Muscle of back (tissue), 3 donors: ENCODE measurements at regions not wholly inside any gene's neighbourhood (a gene's known extent, or its start where the extent isn't known, plus 50 kb on each side); places are given as distances from the start of the nearest gene placed in this dataset.

Experiments
- DNase-seq, 3 donors: peaks; one replicate each; pipeline versions ENCODE4 v3.0.0 to v3.0.0-alpha.2; 2013

GRCh38 chr12:63250486-63250885 lies 99.5 kb upstream of the AVPR1A start:
- no peak for DNase-seq

DNA sequence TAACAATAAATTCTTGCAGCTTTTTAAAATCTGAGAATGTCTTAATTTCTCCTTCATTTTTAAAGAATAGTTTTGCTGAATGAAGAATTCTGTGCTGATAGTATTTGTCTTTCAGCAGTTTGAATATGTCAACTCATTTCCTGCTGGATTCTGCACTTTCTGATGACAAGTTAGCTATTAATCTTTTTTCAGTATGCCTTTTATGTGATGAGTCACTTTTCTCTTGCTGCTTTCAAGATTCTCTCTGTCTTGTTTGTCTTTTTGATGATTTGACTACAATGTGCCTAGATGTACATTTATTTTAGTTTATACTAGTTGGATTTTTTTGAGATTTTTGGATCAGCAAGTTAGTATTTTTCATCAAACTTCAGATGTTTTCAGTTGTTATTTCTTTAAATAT lies 87.9 kb upstream of the AVPR1A start:
- no peak for DNase-seq

DNA sequence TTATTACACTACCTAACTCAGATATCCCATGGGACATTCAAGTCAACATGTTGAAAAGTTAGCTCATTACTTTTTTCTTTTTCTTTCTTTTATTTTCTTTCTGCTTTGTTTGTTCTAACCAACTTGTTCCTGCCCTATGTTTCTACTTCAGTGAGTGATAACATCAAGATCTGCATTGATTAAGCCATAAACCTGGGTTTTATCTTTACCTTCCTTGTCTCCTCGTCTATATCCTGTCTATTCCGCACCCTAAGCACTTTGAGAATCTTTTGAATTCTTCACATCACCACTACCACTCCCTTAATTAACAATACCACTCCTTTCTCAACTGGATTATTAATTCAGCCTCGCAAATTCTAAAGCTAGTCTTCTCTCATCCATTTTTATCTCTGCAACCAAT lies 81.9 kb upstream of the AVPR1A start:
- no peak for DNase-seq

DNA sequence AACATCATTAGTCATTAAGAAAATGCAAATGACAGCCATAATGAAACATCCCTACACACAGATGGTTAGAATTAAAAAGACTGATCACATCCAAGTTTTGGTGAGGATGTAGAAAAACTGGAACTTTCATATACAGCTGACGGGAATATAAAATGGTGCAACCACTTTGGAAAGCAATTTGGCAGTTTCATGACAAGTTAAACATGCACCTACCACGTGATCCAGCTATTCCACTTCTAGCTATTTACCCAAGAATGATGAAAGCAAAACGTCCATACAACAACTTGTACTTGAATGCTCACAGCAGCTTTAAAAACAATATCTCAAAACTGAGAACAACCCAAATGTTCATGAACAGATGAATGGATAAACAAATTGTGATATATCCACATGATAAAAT lies 77.9 kb upstream of the AVPR1A start:
- DNase-seq: no peak

DNA sequence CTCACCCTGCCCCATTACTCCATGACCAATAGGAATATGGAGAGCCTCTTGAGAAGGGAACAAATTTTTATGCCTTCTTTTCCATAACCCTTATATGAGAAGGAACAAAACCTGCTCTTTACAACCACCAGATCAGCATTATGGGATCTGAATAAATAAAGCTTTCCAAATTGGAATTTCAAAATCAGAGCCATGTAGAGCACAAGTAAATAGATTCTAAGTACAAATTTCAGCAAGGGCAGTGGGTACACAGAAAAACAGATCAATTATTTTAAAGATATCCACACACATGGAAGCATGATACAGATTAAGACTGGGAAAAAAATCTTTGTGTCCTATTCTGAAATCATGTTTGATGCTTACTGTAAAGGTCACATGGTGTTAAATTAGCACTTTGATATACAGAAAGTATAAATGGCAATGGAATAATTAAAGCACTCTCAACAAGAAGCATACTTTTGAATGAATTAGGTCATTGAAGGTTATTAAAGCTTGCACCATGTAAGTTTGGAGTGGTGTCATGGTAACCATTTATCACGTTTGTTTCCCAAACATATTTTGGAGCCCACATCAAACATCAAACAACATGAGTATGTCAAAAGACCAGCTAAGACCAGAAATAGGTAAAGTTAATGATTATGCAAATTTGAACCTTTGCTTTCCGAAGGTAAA lies 75.9 kb upstream of the AVPR1A start:
- no peak for DNase-seq

- no peak for DNase-seq
Observed at GRCh38 chr12:63224396-63224795, 73.4 kb upstream of the AVPR1A start.

- DNase-seq: no peak
Observed at GRCh38 chr12:63223128-63223527, 72.1 kb upstream of the AVPR1A start.

DNA sequence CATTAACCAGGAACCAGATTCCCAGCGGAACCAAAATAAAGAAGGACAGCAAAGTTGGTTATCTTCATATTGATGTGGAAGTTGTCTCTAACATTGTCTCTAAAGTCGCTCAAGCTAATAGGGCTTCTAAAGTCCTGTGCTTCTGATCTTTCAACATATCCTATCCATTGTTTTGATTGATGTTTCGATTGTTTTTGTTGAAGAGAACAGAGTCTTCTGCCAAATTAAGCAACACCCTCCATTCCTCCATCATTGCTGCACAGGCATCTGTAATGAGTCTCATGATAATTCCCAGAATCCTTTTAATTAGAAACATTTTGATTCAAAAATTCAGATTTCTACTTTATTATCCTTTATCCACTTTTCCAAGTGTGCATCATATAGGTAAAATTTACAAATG lies 71.6 kb upstream of the AVPR1A start:
- no peak for DNase-seq

DNA sequence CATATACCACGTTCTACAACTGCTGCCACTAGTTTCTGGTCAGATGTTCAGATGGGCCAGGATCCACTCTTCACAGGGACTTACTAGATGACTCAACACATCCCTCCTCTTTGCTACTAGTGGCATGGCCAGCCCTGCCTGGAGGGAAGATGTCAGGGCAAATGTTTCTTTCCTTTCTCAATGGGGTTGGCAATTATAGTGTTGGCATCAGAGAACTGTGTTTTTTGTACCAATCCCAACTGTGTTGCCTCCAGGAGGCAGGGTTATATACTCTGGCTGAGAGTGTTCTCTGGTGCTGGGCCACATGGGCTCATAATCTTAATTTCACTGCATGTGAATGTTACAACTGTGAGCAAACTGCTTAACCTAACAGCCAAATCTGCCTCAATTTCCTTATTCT lies 69.9 kb upstream of the AVPR1A start:
- no peak for DNase-seq

- DNase-seq: no peak
Observed at GRCh38 chr12:63212316-63212715, 61.3 kb upstream of the AVPR1A start.

DNA sequence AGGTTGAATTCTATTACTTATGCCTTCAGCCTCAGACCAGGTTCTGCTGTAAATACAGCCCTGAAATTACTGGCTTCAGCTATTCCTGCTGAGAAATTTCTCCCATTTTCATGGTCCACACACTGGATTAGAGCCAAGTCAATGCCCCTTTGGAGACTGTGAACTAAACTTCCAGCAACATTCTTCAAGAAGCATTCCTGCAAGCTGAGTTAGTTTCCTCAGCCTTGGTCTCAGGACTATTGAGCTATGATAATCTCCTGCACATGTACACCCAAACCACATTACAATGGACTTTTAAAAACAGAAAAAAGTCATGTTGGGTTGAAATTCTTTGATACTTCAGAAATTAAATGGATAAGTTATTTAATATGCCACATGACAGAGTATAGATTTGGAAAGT lies 58.0 kb upstream of the AVPR1A start:
- DNase-seq: no peak

- DNase-seq: peak in 1 of 3 donors; percentile 11
Observed at GRCh38 chr12:63206909-63207308, 55.9 kb upstream of the AVPR1A start.

DNA sequence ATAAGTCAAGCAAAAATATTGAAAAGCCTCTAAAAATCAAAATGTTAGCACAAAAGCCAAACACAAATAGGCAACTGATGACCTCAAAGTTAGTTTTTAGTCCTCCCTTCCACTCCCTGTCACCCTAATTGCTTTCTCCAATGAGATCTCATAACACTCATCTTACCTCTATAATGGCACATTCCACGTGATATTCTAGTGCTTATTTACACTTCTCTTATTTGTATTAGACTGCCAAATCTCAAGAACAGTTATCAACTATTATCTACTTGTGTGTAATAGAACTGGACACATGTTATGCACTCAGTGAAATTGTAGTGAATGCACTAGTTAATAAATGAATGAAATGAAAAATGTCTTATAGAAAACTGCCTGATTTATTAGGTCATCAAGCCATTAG lies 55.5 kb upstream of the AVPR1A start:
- DNase-seq: no peak
